Fibroblast of the conjunctiva (primary cell): ENCODE measurements at regions not wholly inside any gene's neighbourhood (a gene's known extent, or its start where the extent isn't known, plus 50 kb on each side); places are given as distances from the start of the nearest gene placed in this dataset.
"Not testable (repeated sequence)": the region's sequence is repeated elsewhere in the genome, so short reads cannot be mapped to it uniquely, and the experiment has no call there.

ENCODE experiments used
- DNase-seq: peaks from one replicate; pipeline ENCODE4 v3.0.0-alpha.2; 2010; ENCODE audit warnings: low read depth

- no peak for DNase-seq
Measured at GRCh38 chr4:145295547-145295946, 115.2 kb upstream of the OTUD4 start.

GRCh38 chr4:145295122-145295521 is 114.7 kb upstream of the OTUD4 start:
- no peak for DNase-seq

DNA sequence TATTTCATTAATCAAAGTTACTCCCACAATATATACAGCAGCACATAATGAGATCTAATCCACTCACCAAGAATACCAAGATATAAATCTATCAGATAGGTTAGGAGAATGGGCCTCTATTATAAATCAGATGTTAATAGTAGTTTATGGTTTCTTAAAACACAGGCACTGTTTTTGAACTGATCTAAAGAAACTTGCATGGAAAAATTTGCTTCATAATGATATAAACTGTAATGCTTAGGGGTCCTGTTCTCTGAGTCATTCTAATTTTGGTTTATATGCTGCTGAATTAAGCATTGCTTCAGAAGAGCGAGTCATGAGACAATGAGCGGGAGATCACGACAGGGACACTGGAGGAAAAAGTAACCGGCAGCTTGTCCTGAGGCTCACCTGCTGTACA is 113.3 kb upstream of the OTUD4 start:
- no peak for DNase-seq

DNA sequence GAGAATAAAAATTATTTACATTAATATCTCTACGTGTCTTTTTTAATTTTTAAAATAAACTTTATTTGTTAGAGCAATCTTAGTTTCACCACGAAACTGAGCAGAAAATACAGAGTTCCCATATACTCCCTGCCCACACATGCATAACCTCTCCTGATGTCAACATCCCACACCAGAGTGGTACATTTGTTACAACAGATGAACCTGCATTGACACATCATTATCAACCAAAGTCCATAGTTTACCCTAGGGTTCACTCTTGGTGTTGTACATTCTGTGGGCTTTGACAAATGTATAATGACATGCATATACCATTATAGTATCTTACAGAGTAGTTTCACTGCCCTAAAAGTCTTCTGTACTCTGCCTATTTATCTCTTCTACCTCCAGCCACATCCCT is 110.6 kb upstream of the OTUD4 start:
- DNase-seq, result no peak

DNA sequence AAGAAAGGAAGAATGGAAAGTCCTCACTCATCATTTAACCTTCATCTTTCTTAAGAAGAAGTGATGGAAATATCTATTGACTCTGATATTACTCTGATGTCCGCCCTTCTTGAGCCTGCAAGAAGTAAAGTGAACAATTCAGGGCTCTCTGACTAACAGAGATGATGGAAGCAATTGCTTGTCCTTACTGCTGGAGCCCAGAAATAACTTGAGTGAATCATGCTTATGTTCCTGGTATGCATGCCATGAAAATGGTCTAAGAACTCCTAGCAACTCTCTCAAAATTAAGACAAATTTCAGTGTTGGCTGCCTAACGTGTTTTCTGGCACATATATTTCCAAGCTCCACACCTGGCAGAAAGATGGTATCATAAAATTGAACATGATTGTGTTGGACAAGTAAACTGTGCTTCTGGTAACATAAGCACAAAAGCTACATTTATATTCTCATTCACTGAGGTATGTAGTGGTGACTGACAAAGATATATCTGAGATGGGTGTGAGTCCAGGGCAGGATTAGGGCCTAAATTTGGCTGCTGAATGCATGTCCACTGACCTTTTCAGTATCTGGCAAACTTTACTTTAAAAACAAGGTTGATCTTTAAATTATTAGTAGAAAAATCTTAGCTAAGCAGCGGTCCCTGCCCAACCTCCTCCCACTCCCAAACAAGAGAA is 109.2 kb upstream of the OTUD4 start:
- DNase-seq, result no peak

GRCh38 chr4:145287351-145287750 is 107.0 kb upstream of the OTUD4 start:
- DNase-seq, result no peak

GRCh38 chr4:145285928-145286327 is 105.5 kb upstream of the OTUD4 start:
- DNase-seq, result no peak

- DNase-seq, result no peak
Measured at GRCh38 chr4:145283909-145284308, 103.5 kb upstream of the OTUD4 start.

DNA sequence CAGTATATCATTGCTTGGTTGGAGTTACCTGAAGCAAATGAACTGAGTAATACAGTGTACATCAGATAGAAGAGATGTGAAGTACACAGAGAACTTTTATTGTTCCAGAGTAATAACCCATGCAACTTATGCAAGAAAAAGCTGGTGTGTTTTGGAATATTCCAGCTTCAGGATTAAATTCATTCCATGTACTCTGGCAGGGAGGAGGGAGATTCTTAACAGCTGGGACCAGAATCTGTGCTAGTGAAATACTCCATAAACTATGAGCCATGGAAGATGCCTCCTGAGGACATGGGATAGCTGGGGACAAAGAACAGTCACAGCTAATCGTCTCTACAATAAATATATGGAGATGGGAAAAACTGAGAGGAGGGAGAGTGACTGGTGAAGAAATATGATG is 101.6 kb upstream of the OTUD4 start:
- DNase-seq, result no peak

- DNase-seq, result no peak
Measured at GRCh38 chr4:145281224-145281623, 100.8 kb upstream of the OTUD4 start.

GRCh38 chr4:145280541-145280940 is 100.2 kb upstream of the OTUD4 start:
- DNase-seq, result no peak

- DNase-seq, result no peak
Measured at GRCh38 chr4:145279122-145279960, 99.0 kb upstream of the OTUD4 start.

DNA sequence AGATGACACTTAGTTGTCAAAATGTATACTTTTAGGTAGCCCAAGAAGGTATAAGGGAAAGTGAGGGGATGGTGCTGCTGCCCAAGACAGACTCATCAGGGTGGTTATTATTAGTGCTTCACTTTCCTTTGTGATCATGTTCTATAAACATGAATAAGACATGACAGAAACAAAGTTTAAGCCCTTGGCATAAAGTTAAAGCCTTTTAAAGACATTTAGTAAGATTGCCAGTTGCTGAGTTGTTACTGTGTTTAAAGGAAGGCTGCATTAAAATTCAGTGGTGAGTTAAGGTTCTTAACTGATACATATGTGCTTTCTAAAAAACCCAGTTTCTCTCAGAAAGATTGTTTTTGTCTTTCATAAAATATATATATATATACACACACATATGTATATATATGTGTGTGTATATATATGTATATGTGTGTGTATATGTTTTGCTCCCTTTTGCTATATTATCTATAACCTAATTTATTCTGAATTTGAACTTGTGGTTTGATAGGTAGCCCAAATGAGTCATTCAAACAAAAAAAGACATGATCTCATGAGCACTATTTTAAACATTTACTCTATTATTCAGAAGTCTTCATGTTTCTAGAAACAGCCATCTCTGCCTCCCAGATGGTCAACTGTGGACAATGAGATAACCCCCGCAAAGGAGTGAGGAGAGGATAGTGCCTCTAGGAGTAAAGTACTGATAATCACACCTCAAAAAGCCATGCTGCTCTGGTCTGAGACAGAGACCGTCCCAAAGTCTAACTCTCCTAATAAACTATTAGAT is 98.1 kb upstream of the OTUD4 start:
- DNase-seq, result no peak

- DNase-seq, result no peak
Measured at GRCh38 chr4:145277011-145277410, 96.6 kb upstream of the OTUD4 start.

DNA sequence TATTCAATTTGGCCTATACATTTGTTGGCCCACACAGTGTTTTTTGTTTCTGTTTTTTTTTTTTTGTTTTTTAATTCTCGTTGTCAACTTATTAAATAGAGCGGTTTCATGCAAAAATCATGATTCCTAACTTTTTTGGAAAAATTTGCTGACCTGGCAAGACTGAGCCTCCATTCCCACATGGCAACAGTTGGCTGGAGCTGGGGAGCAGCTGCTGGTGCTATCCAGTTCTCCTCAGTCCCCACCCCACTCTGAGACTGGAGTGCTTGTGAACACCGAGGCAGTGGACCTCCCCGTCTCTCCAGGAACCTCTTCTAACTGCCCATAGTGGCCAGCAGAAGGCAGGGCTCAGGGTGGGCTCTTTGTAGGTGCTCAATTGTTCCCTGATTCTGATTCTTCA is 95.7 kb upstream of the OTUD4 start:
- no peak for DNase-seq

- no peak for DNase-seq
Measured at GRCh38 chr4:145271194-145271593, 90.8 kb upstream of the OTUD4 start.

DNA sequence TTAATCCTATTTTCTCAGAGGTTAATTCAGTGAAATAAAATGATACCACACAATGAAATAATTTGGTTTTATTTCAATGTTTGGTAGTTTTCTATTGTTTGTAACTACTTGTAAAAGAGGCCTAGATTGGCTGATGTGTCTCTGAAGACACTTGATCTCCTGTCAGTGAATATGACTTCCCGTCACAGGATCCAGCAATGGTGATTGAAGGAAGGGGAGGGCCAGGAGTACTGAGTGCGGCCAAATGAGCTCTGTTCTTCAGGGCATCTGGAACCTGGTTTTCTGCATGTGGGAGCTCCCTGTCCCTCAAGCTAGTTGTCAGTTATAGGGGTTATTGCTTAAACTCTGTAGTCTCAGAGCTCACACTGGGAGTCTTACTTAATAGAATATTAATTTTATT is 86.5 kb upstream of the OTUD4 start:
- no peak for DNase-seq

DNA sequence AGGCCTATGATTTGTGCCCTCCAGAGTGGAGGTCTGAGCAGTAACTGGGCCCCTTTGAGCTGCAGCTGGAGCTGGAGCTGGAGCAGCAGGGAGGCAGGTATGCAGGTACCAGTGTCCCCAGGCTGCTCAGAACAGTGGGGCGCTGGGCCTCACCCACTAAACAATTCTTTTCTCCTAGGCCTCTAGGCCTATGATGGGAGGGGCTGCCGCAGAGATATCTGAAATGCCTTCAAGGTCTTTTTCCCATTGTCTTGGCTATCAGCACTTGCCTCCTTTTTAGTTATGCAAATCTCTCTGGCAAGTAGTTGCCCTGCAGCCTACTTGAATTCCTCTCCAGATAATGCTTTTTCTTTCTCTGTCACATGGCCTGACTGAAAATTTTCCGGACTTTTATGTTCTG is 79.7 kb upstream of the OTUD4 start:
- no peak for DNase-seq

- not testable (repeated sequence) for DNase-seq
Measured at GRCh38 chr4:145255311-145255710, 74.9 kb upstream of the OTUD4 start.

- DNase-seq, result no peak
Measured at GRCh38 chr4:145252190-145252589, 71.8 kb upstream of the OTUD4 start.

DNA sequence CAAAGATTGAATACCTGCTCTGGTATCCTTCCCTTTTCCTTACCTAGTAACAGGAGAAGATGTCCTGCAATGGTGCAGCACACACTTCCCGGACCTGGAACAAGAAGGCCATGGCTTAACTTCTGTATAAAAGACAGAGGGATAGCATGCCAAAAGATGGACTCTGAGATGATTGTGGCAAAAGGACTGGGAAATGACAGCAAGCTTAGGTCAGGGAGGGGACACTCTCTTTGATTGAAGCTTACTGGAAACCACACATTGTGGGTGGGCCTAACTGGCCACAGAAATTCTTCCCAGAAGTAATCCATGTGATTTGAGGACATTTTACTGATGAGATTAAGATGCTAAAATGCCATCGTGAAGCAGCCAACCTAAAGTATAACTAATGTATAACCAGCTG is 71.0 kb upstream of the OTUD4 start:
- DNase-seq, result no peak

DNA sequence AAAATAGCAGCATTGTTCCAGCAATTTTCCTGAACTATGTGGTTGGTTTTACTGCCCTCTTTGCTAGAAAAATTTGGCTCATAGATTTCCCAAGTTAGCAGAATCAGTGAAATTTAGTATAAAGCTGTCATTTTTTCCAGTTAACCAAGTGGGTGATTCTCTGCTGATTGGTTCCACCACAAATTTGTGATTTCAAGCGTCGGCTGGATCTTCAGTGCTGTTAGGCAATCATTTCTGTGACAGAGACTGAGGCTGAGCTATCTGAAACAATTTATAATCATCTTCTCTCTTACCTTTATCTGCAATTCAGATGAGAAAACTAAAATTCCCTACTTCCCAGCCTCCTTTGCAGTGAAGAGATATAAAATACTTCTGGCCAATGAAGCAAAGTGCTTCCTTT is 68.6 kb upstream of the OTUD4 start:
- no peak for DNase-seq

DNA sequence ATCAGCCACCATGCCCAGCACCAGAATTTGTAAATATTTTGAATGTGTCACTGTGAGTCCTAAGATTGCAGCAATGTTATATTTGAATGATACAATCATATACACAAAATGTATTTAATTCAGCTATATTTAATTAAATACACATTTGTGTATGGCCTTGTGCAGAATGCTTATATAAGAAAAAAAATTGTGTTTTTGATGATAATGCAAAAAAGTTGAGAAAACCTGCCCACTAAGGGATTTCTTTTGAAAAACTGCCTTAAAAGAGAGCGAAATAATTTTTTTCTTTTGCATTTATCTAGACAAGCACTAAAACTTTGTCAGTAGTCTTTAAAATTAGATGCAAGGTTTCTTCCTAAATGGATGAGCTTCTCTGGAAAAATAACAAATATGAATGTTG is 68.1 kb upstream of the OTUD4 start:
- no peak for DNase-seq
